GM19328 (cell line): ENCODE measurements at regions not wholly inside any gene's neighbourhood (a gene's known extent, or its start where the extent isn't known, plus 50 kb on each side); places are given as distances from the start of the nearest gene placed in this dataset.

ENCODE experiments used
- ATAC-seq: cut with Tn5 transposase; IDR thresholded peaks from one replicate; pipeline ENCODE4 v1.9.1; 2021; ENCODE audit warnings: mild to moderate bottlenecking, moderate library complexity; ENCODE audit not compliant: unreplicated experiment

- ATAC-seq, result no peak
Measured at GRCh38 chr20:7313047-7313446, 545.6 kb downstream of the BMP2 start.

GRCh38 chr20:7323957-7324356, 556.5 kb downstream of the BMP2 start:
- ATAC-seq, result no peak

- no peak for ATAC-seq
Measured at GRCh38 chr20:7327810-7328209, 560.3 kb downstream of the BMP2 start.

- ATAC-seq, result no peak
Measured at GRCh38 chr20:7330850-7331249, 563.4 kb downstream of the BMP2 start.

GRCh38 chr20:7332169-7332568, 564.7 kb downstream of the BMP2 start:
- no peak for ATAC-seq

GRCh38 chr20:7333841-7334240, 566.4 kb downstream of the BMP2 start:
- no peak for ATAC-seq

- no peak for ATAC-seq
Measured at GRCh38 chr20:7346026-7346425, 578.5 kb downstream of the BMP2 start.

- ATAC-seq, result no peak
Measured at GRCh38 chr20:7346562-7346961, 579.1 kb downstream of the BMP2 start.

- ATAC-seq, result no peak
Measured at GRCh38 chr20:7347409-7347808, 579.9 kb downstream of the BMP2 start.

GRCh38 chr20:7348253-7348652, 580.8 kb downstream of the BMP2 start:
- no peak for ATAC-seq

GRCh38 chr20:7352165-7352564, 584.7 kb downstream of the BMP2 start:
- ATAC-seq, result no peak

- no peak for ATAC-seq
Measured at GRCh38 chr20:7355051-7355450, 585.2 kb downstream of the HAO1 start.

- ATAC-seq, result no peak
Measured at GRCh38 chr20:7358670-7359069, 581.6 kb downstream of the HAO1 start.

- ATAC-seq, result no peak
Measured at GRCh38 chr20:7359739-7360138, 580.5 kb downstream of the HAO1 start.

GRCh38 chr20:7361321-7361720, 578.9 kb downstream of the HAO1 start:
- no peak for ATAC-seq

GRCh38 chr20:7361931-7362330, 578.3 kb downstream of the HAO1 start:
- ATAC-seq, result no peak

GRCh38 chr20:7362601-7363000, 577.7 kb downstream of the HAO1 start:
- no peak for ATAC-seq

GRCh38 chr20:7366189-7366588, 574.1 kb downstream of the HAO1 start:
- ATAC-seq, result no peak

GRCh38 chr20:7371518-7372163, 568.6 kb downstream of the HAO1 start:
- no peak for ATAC-seq

GRCh38 chr20:7375905-7376304, 564.4 kb downstream of the HAO1 start:
- no peak for ATAC-seq

- ATAC-seq, result no peak
Measured at GRCh38 chr20:7378864-7379605, 561.2 kb downstream of the HAO1 start.

- no peak for ATAC-seq
Measured at GRCh38 chr20:7379621-7380220, 560.5 kb downstream of the HAO1 start.
